ENCODE measurements at regions not wholly inside any gene's neighbourhood (a gene's known extent, or its start where the extent isn't known, plus 50 kb on each side); places are given as distances from the start of the nearest gene placed in this dataset.

DNA sequence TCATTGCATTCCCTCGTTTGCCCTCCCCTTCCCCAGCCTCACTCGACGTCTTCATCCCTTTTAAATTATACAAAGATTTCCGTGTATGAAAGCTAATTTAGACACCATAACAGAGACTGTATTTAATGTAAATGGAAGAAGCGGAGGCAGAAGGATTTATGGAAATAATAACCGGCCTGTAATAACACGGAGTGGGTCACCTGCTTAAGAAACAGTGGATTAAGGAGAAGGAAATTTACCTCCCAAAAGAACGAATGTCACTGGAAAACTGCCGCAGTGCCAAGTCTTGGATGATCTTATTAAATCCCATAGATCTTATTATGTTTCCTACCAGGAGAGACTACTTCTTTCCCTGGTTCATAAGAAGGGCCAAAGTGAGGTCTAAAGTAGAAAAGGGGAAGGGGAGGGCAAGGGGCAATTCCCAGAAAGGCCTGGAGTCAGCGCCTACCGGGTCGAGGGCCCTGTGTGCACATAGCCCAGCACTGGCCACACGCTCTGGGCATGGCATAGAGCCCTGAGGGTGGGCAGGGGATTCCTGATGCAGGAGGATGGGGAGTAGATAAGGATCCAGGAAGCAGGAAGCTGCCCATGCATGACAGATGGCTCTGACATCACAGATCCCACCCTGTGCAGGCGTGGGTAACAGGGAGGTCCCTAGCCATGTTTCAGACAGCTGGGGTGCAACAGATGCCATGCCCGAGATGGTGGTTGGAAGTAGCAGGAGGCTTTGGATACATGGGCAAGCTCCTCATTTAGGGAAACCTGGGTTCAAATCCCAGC lies 56.2 kb upstream of the RPL38 start:
- no peak for DNase-seq (ENCODE audit: low read depth)
- TF ChIP-seq, protein P1, sequence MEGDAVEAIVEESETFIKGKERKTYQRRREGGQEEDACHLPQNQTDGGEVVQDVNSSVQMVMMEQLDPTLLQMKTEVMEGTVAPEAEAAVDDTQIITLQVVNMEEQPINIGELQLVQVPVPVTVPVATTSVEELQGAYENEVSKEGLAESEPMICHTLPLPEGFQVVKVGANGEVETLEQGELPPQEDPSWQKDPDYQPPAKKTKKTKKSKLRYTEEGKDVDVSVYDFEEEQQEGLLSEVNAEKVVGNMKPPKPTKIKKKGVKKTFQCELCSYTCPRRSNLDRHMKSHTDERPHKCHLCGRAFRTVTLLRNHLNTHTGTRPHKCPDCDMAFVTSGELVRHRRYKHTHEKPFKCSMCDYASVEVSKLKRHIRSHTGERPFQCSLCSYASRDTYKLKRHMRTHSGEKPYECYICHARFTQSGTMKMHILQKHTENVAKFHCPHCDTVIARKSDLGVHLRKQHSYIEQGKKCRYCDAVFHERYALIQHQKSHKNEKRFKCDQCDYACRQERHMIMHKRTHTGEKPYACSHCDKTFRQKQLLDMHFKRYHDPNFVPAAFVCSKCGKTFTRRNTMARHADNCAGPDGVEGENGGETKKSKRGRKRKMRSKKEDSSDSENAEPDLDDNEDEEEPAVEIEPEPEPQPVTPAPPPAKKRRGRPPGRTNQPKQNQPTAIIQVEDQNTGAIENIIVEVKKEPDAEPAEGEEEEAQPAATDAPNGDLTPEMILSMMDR (IDR thresholded peaks at IDR 0.05; ENCODE audit: insufficient read depth, low read depth, low read length, missing control alignments), result no peak
- H3K4me3 ChIP-seq (ENCODE audit: low read depth, low read length), result no peak overlapping the region

DNA sequence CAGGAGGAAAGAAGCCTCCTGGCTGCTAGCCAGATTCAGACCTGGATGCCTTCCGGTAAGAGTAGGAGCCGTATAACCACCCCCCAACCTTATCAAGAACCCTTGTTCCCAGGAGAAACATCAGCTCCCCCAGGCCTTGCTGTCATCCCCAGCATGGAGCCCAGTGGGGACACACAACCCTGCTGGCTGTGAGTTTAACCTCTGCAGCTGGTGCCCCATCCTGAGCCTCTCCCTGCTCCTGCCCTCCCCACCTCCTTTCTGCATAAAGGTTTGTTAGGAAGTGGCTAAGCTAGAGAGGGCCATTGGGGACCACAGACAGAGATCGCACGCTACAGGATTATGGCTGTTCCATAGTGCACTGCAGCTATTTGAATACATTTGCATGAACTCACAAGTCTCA lies 55.5 kb upstream of the RPL38 start:
- no peak overlapping the region for H3K4me3 ChIP-seq (ENCODE audit: low read depth, low read length)
- no peak for DNase-seq (ENCODE audit: low read depth)
- TF ChIP-seq, protein P1 (IDR thresholded peaks at IDR 0.05; ENCODE audit: insufficient read depth, low read depth, low read length, missing control alignments), result no peak

DNA sequence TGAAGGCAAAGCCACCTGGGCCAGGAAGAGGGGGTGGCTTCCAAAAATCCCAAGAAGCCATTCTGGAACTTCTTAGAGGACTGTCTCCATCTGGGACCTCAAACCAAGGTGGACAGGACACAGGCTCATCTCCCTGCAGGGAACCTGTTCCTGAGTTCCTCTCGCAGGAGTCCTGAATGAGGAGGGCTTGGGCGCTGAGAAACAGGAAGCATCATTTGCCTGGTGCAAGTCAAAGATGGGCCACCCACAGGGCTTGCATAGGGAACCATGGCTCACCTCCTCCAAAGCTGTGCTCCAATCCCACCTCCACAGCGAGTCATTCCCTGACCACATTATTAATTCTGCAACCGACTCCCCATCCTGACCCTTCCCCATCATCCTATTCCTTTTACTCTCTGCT lies 55.0 kb upstream of the RPL38 start:
- TF ChIP-seq, protein P1 (IDR thresholded peaks at IDR 0.05; ENCODE audit: insufficient read depth, low read depth, low read length, missing control alignments), result no peak
- DNase-seq (ENCODE audit: low read depth), result no peak
- no peak overlapping the region for H3K4me3 ChIP-seq (ENCODE audit: low read depth, low read length)

DNA sequence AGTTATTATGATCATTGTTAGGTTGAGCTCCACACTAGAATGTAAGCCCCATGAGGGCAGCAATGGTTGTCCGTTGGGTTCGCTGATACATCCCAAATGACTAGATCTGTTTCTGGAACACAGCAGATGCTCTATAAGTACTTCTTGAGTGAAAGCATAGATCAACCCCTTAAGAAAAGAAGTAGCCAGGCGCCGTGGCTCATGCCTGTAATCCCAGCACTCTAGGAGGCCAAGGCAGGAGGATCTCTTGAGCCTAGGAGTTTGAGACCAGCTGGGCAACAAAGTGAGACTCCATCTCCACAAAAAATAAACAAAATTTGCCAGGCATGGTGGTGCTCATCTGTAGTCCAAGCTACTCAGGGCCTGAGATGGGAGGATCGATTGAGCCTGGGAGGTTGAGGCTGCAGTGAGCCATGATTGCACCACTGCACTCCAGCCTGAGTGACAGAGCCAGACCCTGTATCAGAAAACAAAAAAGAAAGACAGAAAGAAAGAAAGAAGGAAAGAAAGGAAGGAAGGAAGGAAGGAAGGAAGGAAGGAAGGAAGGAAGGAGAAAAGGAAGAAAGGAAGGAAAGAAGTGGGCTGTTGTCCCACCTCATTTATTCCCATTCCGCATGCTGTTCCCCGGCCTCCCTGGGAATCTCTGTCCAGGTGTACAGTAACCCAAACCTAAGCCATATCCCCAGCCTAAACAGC lies 54.4 kb upstream of the RPL38 start:
- no peak overlapping the region for H3K4me3 ChIP-seq (ENCODE audit: low read depth, low read length)
- TF ChIP-seq, protein P1 (IDR thresholded peaks at IDR 0.05; ENCODE audit: insufficient read depth, low read depth, low read length, missing control alignments), result no peak
- no peak for DNase-seq (ENCODE audit: low read depth)

- no peak overlapping the region for H3K4me3 ChIP-seq (ENCODE audit: low read depth, low read length)
- TF ChIP-seq, protein P1 (IDR thresholded peaks at IDR 0.05; ENCODE audit: insufficient read depth, low read depth, low read length, missing control alignments), result no peak
- DNase-seq (ENCODE audit: low read depth), result no peak
Observed at GRCh38 chr17:74149597-74150427, 53.7 kb upstream of the RPL38 start.

- no peak for DNase-seq (ENCODE audit: low read depth)
- TF ChIP-seq, protein P1 (IDR thresholded peaks at IDR 0.05; ENCODE audit: insufficient read depth, low read depth, low read length, missing control alignments), result no peak
- H3K4me3 ChIP-seq (ENCODE audit: low read depth, low read length), result no peak overlapping the region
Observed at GRCh38 chr17:74150428-74151025, 53.0 kb upstream of the RPL38 start.

All from GM12865 (cell line).